Thoracic aorta (tissue), 2 donors: ENCODE measurements at regions not wholly inside any gene's neighbourhood (a gene's known extent, or its start where the extent isn't known, plus 50 kb on each side); places are given as distances from the start of the nearest gene placed in this dataset.

Experiments used
- ATAC-seq: fragments of 150-250 bp; one replicate; pipeline ENCODE4 v1.8.0; 2017; ENCODE audit warnings: low read depth; ENCODE audit not compliant: insufficient number of reproducible peaks, low FRiP score
- DNase-seq: peaks from one replicate; pipeline ENCODE4 v3.0.0-alpha.2; 2020; ENCODE audit warnings: low spot score
- H3K27ac ChIP-seq, 2 donors: fragments of 200-600 bp; sonication (generic); 1 replicate in 1 of 2; 2 replicates in 1 of 2; pipeline ENCODE4 v1.5.1; 2016; ENCODE audit warnings: mild to moderate bottlenecking in 2 of 2, moderate library complexity in 2 of 2
- H3K27me3 ChIP-seq: fragments of 200-600 bp; sonication (generic); replicated peaks from 2 replicates; pipeline ENCODE4 v1.6.0; 2016; ENCODE audit warnings: mild to moderate bottlenecking; ENCODE audit not compliant: insufficient read depth
- H3K36me3 ChIP-seq: fragments of 200-600 bp; sonication (generic); one replicate; pipeline ENCODE4 v1.5.1; 2016
- H3K4me1 ChIP-seq, 2 donors: fragments of 200-600 bp; sonication (generic); 1 replicate in 1 of 2; 2 replicates in 1 of 2; pipeline versions ENCODE4 v1.5.1 to v1.6.0; 2016; ENCODE audit warnings: low read depth in 2 of 2, mild to moderate bottlenecking in 1 of 2; ENCODE audit not compliant: control insufficient read depth in 1 of 2
- H3K4me3 ChIP-seq: fragments of 200-600 bp; sonication (generic); 2 replicates; pipeline ENCODE4 v1.5.1; 2016; ENCODE audit warnings: mild to moderate bottlenecking
- H3K9me3 ChIP-seq: fragments of 200-600 bp; sonication (generic); 2 replicates; pipeline ENCODE4 v1.5.1; 2016
- CTCF ChIP-seq: fragments of 200-600 bp; sonication (generic); IDR thresholded peaks from one replicate; pipeline ENCODE4 v1.5.1; 2019; ENCODE audit warnings: antibody characterized with exemption

- Histone ChIP-seq H3K9me3 (peaks cover 13% of the 10 kb centered on the region), H3K27me3 (no peaks in the 10 kb centered on the region), H3K36me3 (no peaks in the 10 kb centered on the region), H3K4me1 (no peaks in the 10 kb centered on the region), H3K27ac (no peak overlapping the region), H3K4me3 (no peak overlapping the region)
- TF ChIP-seq CTCF, result no peak
- DNase-seq (no peak), ATAC-seq (no peak)
These were observed 491.8 kb downstream of the BTBD3 start for GRCh38 chr20:12409501-12409900.

- no peak for TF ChIP-seq CTCF
- peaks cover 13% of the 10 kb centered on the region for H3K9me3 ChIP-seq
- no peaks in the 10 kb centered on the region for H3K4me1 ChIP-seq
- no peak overlapping the region for H3K4me3 ChIP-seq
- no peaks in the 10 kb centered on the region for H3K36me3 ChIP-seq
- no peak for ATAC-seq
- H3K27ac ChIP-seq, result no peak overlapping the region
- H3K27me3 ChIP-seq, result no peaks in the 10 kb centered on the region
- no peak for DNase-seq
These were observed 493.1 kb downstream of the BTBD3 start for GRCh38 chr20:12410783-12411182.

- H3K27ac ChIP-seq, result no peak overlapping the region
- H3K36me3 ChIP-seq, result no peaks in the 10 kb centered on the region
- no peak for TF ChIP-seq CTCF
- no peak for ATAC-seq
- no peak overlapping the region for H3K4me3 ChIP-seq
- peaks cover 13% of the 10 kb centered on the region for H3K9me3 ChIP-seq
- DNase-seq, result no peak
- H3K27me3 ChIP-seq, result no peaks in the 10 kb centered on the region
- no peaks in the 10 kb centered on the region for H3K4me1 ChIP-seq
These were observed 493.7 kb downstream of the BTBD3 start for GRCh38 chr20:12411246-12411940.

- Histone ChIP-seq H3K9me3 (peaks cover 5% of the 10 kb centered on the region), H3K27me3 (no peaks in the 10 kb centered on the region), H3K4me1 (no peaks in the 10 kb centered on the region), H3K27ac (no peak overlapping the region), H3K36me3 (no peaks in the 10 kb centered on the region), H3K4me3 (no peak overlapping the region)
- TF ChIP-seq CTCF, result no peak
- ATAC-seq (no peak), DNase-seq (no peak)
These were observed 495.4 kb downstream of the BTBD3 start for GRCh38 chr20:12413116-12413515.

- no peak for DNase-seq
- Histone ChIP-seq H3K36me3 (no peaks in the 10 kb centered on the region), H3K4me1 (no peaks in the 10 kb centered on the region), H3K27me3 (no peaks in the 10 kb centered on the region), H3K4me3 (no peak overlapping the region), H3K27ac (no peak overlapping the region), H3K9me3 (no peaks in the 10 kb centered on the region)
- ATAC-seq, result no peak
- TF ChIP-seq CTCF, result no peak
These were observed 497.0 kb downstream of the BTBD3 start for GRCh38 chr20:12414446-12415274.
